ENCODE measurements at regions not wholly inside any gene's neighbourhood (a gene's known extent, or its start where the extent isn't known, plus 50 kb on each side); places are given as distances from the start of the nearest gene placed in this dataset.

DNA sequence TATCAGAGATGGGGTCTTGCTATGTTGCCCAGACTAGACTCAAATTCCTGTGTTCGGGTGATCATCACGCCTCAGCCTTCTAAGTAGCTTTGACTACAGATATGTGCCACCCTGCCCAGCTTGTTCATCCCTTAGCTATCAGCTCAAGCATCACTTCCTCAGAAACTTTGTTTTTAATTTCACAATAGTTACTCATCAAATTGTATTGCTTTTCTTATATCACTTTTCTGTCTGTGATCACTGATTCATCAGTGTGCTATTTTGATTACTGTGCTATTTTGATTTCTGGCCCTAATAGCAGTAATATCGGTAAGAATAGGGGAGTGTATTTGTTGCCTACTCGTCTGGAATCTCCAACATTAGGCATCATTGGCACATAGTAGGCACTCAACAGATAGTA is 878.6 kb upstream of the PCDH20 start:
- H3K27me3 Mint-ChIP-seq, result no peaks in the 10 kb centered on the region
- no peak for DNase-seq (ENCODE audit: low spot score, unreplicated experiment)
- TF ChIP-seq, protein P1, sequence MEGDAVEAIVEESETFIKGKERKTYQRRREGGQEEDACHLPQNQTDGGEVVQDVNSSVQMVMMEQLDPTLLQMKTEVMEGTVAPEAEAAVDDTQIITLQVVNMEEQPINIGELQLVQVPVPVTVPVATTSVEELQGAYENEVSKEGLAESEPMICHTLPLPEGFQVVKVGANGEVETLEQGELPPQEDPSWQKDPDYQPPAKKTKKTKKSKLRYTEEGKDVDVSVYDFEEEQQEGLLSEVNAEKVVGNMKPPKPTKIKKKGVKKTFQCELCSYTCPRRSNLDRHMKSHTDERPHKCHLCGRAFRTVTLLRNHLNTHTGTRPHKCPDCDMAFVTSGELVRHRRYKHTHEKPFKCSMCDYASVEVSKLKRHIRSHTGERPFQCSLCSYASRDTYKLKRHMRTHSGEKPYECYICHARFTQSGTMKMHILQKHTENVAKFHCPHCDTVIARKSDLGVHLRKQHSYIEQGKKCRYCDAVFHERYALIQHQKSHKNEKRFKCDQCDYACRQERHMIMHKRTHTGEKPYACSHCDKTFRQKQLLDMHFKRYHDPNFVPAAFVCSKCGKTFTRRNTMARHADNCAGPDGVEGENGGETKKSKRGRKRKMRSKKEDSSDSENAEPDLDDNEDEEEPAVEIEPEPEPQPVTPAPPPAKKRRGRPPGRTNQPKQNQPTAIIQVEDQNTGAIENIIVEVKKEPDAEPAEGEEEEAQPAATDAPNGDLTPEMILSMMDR (IDR thresholded peaks at IDR 0.05; ENCODE audit: unreplicated experiment), result no peak
- no peaks in the 10 kb centered on the region for H3K4me1 Mint-ChIP-seq (ENCODE audit: low read depth)
- no peak overlapping the region for H3K4me3 Mint-ChIP-seq (ENCODE audit: low read depth)
- H3K9me3 Mint-ChIP-seq (ENCODE audit: low read depth), result peaks cover 9% of the 10 kb centered on the region
- H3K27ac Mint-ChIP-seq, result no peak overlapping the region
- no peaks in the 10 kb centered on the region for H3K36me3 Mint-ChIP-seq (ENCODE audit: insufficient read depth)

DNA sequence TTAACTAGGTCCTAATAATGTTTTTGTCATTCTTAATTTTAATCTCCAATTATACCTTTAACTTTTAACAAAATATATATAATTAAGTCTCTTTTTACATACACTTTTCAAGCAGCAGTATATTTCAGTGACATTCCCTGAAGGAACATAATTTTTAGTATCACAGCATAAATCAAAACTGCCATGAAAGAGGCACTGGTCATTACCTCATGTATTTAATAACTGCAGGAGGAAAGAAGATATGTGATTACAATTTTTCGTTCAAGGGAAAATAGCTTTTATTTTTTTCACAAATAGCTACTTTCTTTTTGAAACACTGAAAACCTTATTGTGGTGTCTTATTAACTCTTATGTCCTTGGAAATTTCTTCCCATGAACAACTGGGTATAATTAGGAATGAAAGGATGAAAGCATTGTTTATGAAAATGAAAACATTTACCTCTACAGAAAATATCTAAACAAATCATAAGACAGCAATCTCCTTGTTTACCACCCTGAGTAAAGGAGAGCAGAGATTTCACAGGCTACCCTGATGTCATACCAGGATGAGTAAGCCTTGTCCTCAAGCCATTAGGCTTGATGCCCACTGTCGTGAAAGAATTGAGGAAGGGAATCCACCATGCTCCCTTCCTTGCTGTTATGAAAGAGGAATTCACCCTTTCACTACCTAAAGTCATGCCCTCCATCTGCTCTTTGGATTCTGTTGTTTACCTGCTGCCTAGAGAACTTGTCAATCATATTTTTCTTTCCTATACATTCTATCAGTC is 877.2 kb upstream of the PCDH20 start:
- Mint-ChIP-seq H3K4me3 (ENCODE audit: low read depth) (no peak overlapping the region), H3K27ac (no peak overlapping the region), H3K27me3 (no peaks in the 10 kb centered on the region), H3K9me3 (ENCODE audit: low read depth) (peaks cover 9% of the 10 kb centered on the region), H3K4me1 (ENCODE audit: low read depth) (no peaks in the 10 kb centered on the region), H3K36me3 (ENCODE audit: insufficient read depth) (no peaks in the 10 kb centered on the region)
- TF ChIP-seq, protein P1 (IDR thresholded peaks at IDR 0.05; ENCODE audit: unreplicated experiment), result no peak
- DNase-seq (ENCODE audit: low spot score, unreplicated experiment), result no peak

DNA sequence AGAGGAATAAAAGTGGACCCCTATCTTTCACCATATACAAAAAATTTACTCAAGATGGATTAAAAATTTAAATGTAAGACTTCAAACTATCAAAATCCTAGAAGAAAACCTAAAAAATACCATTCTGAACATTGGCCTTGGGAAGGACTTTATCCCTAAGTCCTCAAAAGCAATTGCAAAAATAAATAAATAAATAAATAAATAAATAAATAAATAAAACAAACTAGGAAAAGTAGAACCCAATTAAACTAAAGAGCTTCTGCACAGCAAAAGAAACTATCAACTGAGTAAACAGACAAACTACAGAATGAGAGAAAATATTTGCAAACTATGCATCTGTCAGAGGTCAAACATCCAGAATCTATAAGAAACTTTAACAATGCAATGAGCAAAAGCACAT is 874.9 kb upstream of the PCDH20 start:
- Mint-ChIP-seq H3K27ac (no peak overlapping the region), H3K36me3 (ENCODE audit: insufficient read depth) (no peaks in the 10 kb centered on the region), H3K4me1 (ENCODE audit: low read depth) (no peaks in the 10 kb centered on the region), H3K4me3 (ENCODE audit: low read depth) (no peak overlapping the region), H3K27me3 (no peaks in the 10 kb centered on the region), H3K9me3 (ENCODE audit: low read depth) (peaks cover 9% of the 10 kb centered on the region)
- TF ChIP-seq, protein P1 (IDR thresholded peaks at IDR 0.05; ENCODE audit: unreplicated experiment), result no peak
- no peak for DNase-seq (ENCODE audit: low spot score, unreplicated experiment)

DNA sequence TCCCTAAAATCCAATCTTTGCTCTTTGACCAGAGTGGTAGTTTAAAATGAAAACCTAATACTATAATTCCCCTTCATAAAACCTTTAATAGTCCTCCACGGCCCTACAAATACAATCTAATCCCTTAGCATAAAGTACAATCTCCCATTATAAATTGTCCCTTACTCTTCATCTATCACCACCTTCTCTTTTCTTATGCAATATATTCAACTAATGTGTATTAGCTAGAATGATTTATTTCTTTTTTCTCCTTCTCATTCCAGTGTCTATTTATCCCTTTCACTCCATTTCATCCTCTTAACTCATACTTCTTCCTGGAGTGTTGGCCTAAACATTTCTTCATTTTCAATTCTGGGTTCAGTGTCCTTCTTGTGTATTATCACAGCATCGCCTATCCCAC is 872.1 kb upstream of the PCDH20 start:
- TF ChIP-seq, protein P1 (IDR thresholded peaks at IDR 0.05; ENCODE audit: unreplicated experiment), result no peak
- peaks cover 9% of the 10 kb centered on the region for H3K9me3 Mint-ChIP-seq (ENCODE audit: low read depth)

DNA sequence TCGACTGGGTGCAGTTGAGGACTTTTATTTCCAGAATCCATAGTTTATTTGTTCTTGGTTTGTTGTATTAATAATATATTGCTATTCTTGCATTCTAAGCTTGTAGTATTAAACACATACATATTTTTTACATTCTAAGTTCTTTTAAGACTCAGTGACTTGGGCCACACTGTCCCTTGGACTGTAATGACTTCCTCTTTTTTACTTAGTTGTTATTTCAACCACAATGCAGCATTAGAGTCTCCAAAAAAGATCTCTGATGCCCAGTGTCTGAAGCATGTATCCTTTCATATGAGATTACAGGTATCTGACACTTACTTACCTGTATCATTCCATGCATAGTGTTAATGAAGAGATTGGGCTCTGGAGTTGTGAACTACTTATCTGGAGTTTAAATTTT is 864.9 kb upstream of the PCDH20 start:
- TF ChIP-seq, protein P1 (IDR thresholded peaks at IDR 0.05; ENCODE audit: unreplicated experiment), result no peak
- no peak overlapping the region for H3K4me3 Mint-ChIP-seq (ENCODE audit: low read depth)
- no peaks in the 10 kb centered on the region for H3K36me3 Mint-ChIP-seq (ENCODE audit: insufficient read depth)
- no peaks in the 10 kb centered on the region for H3K27me3 Mint-ChIP-seq
- peaks cover 2% of the 10 kb centered on the region for H3K4me1 Mint-ChIP-seq (ENCODE audit: low read depth)
- no peak overlapping the region for H3K27ac Mint-ChIP-seq
- no peak for DNase-seq (ENCODE audit: low spot score, unreplicated experiment)
- no peaks in the 10 kb centered on the region for H3K9me3 Mint-ChIP-seq (ENCODE audit: low read depth)

More for the DNA sequence above, 872.1 kb upstream of the PCDH20 start:
- Mint-ChIP-seq H3K4me1 (ENCODE audit: low read depth) (no peaks in the 10 kb centered on the region), H3K27me3 (no peaks in the 10 kb centered on the region), H3K27ac (no peak overlapping the region), H3K36me3 (ENCODE audit: insufficient read depth) (no peaks in the 10 kb centered on the region), H3K4me3 (ENCODE audit: low read depth) (no peak overlapping the region)
- no peak for DNase-seq (ENCODE audit: low spot score, unreplicated experiment)
